ENCODE measurements at regions not wholly inside any gene's neighbourhood (a gene's known extent, or its start where the extent isn't known, plus 50 kb on each side); places are given as distances from the start of the nearest gene placed in this dataset.

DNA sequence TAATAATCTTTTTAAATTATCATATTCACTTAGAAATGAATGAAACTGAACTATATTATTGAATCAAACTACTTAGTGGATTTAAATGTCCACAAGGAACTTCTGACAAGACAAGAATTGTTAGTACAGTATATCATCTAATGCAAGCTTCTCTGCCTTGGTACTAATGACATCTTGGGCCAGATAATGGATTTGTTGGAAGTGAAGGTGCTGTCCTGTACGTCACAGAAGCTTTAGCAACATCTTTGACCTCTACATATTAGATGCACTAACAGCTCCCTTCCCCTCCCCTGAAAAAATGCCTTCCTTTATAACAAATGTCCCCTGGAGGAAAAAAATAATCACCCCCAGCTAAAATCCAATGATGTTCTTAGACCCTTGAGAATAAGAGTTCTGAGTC is 695.8 kb upstream of the EYS start:
- TF ChIP-seq, protein P1, sequence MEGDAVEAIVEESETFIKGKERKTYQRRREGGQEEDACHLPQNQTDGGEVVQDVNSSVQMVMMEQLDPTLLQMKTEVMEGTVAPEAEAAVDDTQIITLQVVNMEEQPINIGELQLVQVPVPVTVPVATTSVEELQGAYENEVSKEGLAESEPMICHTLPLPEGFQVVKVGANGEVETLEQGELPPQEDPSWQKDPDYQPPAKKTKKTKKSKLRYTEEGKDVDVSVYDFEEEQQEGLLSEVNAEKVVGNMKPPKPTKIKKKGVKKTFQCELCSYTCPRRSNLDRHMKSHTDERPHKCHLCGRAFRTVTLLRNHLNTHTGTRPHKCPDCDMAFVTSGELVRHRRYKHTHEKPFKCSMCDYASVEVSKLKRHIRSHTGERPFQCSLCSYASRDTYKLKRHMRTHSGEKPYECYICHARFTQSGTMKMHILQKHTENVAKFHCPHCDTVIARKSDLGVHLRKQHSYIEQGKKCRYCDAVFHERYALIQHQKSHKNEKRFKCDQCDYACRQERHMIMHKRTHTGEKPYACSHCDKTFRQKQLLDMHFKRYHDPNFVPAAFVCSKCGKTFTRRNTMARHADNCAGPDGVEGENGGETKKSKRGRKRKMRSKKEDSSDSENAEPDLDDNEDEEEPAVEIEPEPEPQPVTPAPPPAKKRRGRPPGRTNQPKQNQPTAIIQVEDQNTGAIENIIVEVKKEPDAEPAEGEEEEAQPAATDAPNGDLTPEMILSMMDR (IDR thresholded peaks at IDR 0.05; ENCODE audit: low read depth, low read length): no peak
- H3K27me3 ChIP-seq (ENCODE audit: insufficient read depth, low read depth, severe bottlenecking): no peaks in the 10 kb centered on the region
- no peak overlapping the region for H3K27ac ChIP-seq
- no peak for DNase-seq
- H3K9me3 ChIP-seq (ENCODE audit: severe bottlenecking): no peaks in the 10 kb centered on the region
- no peaks in the 10 kb centered on the region for H3K36me3 ChIP-seq
- no peak overlapping the region for H3K4me3 ChIP-seq (ENCODE audit: low read depth, low read length)

DNA sequence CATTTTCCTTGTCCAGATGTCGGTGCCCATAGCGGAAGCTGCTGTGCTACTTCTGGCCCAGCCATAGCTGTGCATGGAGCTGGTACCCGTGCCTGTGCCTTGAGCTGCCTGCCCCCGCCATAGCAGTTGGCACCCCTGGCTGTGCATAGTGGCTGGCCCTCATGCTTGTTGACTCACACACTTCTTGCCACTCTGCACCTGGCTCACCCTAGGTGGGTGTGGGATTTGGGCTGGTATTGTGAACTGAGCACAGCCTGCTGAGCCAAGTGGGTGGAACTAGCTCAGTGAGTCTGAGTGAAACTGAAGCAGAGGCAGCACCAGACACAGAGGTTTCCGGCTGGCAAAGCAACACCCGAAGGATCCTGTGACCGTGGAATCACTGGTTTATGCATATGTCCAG is 689.5 kb upstream of the EYS start:
- H3K4me3 ChIP-seq (ENCODE audit: low read depth, low read length): no peak overlapping the region
- TF ChIP-seq, protein P1 (IDR thresholded peaks at IDR 0.05; ENCODE audit: low read depth, low read length): no peak
- no peak overlapping the region for H3K27ac ChIP-seq
- H3K9me3 ChIP-seq (ENCODE audit: severe bottlenecking): no peaks in the 10 kb centered on the region
- no peaks in the 10 kb centered on the region for H3K36me3 ChIP-seq
- H3K27me3 ChIP-seq (ENCODE audit: insufficient read depth, low read depth, severe bottlenecking): no peaks in the 10 kb centered on the region
- DNase-seq: no peak

DNA sequence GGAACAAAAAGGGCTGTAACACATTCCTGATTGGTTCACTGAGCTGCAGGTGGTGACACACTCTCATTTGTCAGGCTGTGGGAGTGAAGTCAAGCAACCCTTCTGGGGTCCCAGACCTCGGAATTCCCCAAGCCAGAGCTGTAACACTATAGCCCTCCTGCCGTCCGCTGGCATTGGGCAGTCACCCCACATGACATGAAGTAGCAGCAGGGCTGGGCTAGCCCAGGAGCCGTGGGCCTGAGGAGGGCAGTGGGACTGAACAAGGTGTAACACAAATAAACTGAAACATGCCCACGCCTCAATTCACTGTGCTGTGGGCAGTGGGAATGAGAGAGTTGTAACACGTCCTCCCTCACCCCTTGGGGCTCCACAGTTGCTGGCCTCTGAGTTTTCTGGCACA is 689.1 kb upstream of the EYS start:
- TF ChIP-seq, protein P1 (IDR thresholded peaks at IDR 0.05; ENCODE audit: low read depth, low read length): no peak
- no peak overlapping the region for H3K27ac ChIP-seq
- H3K4me3 ChIP-seq (ENCODE audit: low read depth, low read length): no peak overlapping the region
- no peaks in the 10 kb centered on the region for H3K27me3 ChIP-seq (ENCODE audit: insufficient read depth, low read depth, severe bottlenecking)
- DNase-seq: no peak
- H3K9me3 ChIP-seq (ENCODE audit: severe bottlenecking): no peaks in the 10 kb centered on the region
- H3K36me3 ChIP-seq: no peaks in the 10 kb centered on the region

DNA sequence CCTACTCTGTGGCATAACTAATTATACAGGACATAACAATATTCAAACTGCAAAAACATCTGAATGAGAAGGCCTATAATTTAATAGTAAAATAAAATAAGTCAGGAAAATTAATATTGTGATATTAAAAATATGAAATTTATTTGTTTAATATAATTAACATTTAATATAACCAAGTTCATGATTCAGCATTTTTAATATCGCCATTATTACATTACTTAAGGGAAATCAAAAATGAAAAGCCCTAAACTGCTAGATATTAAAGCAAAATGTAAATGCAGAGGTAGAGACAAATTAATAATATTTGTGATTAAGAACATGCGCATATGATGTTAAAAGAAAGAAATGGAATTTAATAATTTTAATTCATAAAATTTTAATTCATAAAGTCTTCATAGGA is 683.4 kb upstream of the EYS start:
- TF ChIP-seq, protein P1 (IDR thresholded peaks at IDR 0.05; ENCODE audit: low read depth, low read length): no peak
- Histone ChIP-seq H3K36me3 (no peaks in the 10 kb centered on the region), H3K27me3 (ENCODE audit: insufficient read depth, low read depth, severe bottlenecking) (no peaks in the 10 kb centered on the region), H3K27ac (no peak overlapping the region), H3K9me3 (ENCODE audit: severe bottlenecking) (no peaks in the 10 kb centered on the region), H3K4me3 (ENCODE audit: low read depth, low read length) (no peak overlapping the region)
- no peak for DNase-seq

DNA sequence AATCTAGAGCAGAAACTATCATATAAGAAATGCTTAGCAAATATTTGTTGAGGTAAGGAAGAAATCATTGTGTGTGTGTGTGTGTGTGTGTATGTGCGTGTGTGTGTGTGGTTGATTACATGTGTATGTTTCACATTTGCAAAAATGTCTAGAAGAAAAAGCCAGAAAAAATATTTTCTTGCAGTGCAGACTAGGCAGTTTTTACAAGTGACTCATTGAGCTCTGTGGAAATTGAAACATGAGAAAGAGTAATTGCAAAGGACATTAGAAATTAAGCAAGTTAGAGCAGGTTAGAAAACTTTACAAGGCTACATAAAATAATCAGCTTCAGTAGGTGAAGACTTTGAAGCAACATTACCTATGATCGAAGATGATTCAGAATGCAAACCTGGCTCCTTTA is 669.0 kb upstream of the EYS start:
- no peak overlapping the region for H3K27ac ChIP-seq
- H3K36me3 ChIP-seq: no peaks in the 10 kb centered on the region
- H3K9me3 ChIP-seq (ENCODE audit: severe bottlenecking): no peaks in the 10 kb centered on the region
- TF ChIP-seq, protein P1 (IDR thresholded peaks at IDR 0.05; ENCODE audit: low read depth, low read length): no peak
- DNase-seq: no peak
- H3K4me3 ChIP-seq (ENCODE audit: low read depth, low read length): no peak overlapping the region
- H3K27me3 ChIP-seq (ENCODE audit: insufficient read depth, low read depth, severe bottlenecking): no peaks in the 10 kb centered on the region

DNA sequence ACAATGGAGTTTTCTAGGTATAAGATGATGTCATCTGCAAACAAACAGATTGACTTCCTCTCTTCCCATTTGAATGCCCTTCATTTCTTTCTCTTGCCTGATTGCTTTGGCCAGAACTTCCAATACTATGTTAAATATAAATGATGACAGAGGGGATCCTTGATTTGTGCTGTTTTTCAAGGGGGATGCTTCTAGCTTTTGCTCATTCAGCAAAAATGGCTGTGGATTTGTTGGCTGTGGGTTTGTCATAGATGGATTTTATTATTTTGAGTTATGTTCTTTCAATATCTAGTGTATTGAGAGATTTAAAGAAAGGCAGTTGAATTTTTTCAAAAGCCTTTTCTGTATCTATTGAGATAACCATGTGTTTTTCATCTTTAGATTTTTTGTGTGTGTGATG is 662.4 kb upstream of the EYS start:
- DNase-seq: no peak
- Histone ChIP-seq H3K36me3 (no peaks in the 10 kb centered on the region), H3K4me3 (ENCODE audit: low read depth, low read length) (no peak overlapping the region), H3K27ac (no peak overlapping the region), H3K9me3 (ENCODE audit: severe bottlenecking) (no peaks in the 10 kb centered on the region), H3K27me3 (ENCODE audit: insufficient read depth, low read depth, severe bottlenecking) (no peaks in the 10 kb centered on the region)
- TF ChIP-seq, protein P1 (IDR thresholded peaks at IDR 0.05; ENCODE audit: low read depth, low read length): no peak
